Fibroblast of skin of abdomen (primary cell): ENCODE measurements at regions not wholly inside any gene's neighbourhood (a gene's known extent, or its start where the extent isn't known, plus 50 kb on each side); places are given as distances from the start of the nearest gene placed in this dataset.

Experiments used
- DNase-seq: peaks from one replicate; pipeline ENCODE4 v3.0.0-alpha.2; 2013

DNA sequence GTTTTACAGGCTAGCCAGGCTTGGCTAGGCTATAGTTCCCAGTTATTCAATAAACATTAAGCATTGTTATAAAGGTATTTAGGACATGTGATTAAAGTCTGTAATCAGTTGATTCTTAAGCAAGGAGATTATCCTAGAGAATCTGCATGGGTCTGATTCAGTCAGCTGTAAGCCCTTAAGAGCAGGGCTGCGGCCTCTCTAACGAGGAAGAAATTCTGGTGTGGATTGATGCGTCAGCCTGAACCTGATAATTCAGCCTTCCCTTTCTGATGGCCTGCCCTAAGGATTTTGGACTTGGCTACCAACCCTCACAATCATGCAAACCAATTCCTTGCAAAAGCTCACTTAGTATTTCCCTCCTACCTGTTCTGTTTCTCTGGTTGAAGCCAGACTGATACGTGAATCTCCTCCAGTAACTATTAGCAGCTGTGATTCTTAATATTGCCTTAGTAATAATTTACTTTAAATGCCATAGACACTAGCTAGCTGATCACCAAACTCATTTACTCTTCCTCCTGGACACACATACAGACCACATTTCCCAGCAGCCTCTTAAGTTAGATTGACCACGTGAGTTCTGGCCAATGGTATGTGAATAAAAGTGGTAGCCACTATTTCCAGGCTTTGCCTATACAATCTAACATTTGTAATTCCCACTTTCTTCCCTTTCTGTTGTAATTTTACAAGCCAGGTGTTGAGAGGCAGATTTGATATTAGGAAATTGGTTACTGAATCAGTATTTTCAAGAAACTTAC lies 678.0 kb upstream of the INTU start:
- DNase-seq: peak; percentile 63

DNA sequence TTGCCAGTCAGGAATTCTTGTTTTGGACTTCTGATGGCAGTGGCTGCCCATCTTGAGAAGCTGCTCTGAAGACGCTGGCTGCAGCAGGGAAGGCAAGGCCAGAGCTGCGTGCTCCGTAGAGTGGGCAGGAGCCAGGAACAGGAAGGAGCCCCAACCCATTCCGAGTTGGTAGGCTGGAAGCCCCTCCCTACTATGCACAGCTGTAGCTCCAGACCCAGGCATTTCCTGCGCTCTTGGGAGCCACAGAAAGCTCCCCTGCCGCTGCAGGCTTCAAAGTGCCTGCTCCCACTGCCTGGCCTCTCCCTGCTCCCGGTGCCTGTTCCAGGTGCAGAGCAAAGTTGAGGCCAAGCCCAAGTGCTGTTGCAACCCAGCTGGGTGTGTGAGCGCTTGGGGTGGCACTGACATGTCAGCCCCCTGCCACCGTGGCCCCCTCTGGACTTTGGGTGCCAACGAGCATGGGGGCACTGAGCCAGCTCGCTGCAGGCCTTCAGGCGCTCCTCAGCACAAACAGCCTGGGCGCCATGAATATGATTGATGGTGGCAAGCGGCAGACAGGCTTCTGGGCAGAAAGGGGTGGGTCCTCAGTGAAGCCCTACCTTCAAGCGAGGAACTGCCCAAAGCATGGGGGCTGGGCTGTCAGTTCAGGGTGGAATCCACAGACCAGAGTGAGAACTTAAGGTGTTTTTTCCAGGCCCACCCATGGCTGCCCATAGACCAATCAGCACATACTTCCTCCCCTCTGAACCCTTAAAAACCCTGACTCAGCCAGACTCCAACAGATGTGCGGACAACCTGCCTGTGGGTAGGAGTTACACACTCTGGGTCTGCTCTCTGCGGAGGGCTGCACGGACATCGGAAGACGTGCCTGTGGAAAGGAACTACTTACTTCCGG lies 677.2 kb upstream of the INTU start:
- peak; percentile 59 for DNase-seq

DNA sequence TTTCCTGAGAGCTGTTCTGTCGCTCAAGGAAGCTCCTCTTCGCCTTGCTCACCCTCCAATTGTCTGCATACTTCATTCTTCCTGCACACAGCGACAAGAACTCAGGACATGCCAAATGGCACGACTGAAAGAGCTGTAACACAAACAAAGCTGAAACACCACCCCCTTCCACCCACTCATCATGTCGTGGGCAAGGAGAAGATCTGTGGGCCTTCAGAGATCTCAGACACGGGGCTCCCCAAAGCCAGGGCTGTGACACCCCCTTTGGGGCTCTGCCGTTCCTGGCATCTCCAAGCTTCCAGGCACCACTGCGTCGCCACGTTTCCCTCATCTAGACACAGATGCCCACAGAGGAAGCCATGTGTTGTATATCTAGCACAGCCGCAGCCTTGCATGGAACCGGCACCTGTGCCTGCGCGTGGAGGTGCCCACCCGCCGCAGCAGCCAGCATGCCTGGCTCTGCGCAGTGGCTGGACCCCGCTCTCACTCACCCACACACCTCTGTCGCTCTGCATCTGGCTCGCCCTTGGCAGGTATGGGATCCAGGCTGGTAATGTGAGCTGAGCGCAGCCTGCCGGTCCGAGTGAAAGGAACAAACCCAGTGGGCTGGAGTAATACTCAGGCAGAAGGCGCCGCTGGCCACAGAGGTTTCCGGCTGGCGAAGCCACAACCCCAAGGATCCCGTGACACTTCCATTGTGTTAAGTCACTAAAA lies 676.4 kb upstream of the INTU start:
- DNase-seq: no peak

DNA sequence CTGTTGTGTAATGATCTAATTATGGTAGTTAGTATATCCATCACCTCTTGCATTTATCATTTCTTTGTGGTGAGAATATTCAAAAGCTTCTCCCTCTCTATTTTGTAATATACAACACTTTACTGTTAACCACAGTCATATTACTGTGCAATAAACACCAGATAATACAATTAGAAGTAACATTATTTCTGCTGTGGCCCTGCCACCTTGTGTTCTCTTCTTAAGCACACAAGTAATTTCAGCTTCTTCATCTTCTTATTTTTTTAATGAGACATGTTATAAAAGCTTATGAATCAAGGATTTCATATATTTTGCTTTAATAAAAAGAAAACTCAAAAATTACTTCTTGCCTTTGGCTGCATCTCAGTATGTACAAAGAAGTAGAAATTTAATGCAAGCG lies 675.2 kb upstream of the INTU start:
- DNase-seq: peak; percentile 57

DNA sequence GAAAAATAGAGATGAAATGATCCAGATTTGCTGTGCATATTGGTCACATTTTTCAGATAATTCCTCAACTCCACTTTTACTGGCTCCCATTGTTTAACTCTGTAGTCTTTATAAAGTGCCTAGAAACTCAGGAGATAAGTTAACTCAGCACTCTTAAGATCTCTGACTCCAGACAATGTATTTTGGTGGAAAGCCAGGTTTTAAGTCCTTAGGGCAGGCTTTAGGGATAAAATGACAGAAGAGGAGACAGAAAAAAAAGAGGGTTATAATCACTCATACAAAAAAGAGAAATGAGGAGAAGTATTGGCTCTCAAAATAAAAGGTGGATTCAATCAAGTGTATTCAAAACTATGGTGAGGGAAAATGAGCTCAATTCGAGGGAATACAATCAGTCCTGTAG lies 674.8 kb upstream of the INTU start:
- DNase-seq: no peak

DNA sequence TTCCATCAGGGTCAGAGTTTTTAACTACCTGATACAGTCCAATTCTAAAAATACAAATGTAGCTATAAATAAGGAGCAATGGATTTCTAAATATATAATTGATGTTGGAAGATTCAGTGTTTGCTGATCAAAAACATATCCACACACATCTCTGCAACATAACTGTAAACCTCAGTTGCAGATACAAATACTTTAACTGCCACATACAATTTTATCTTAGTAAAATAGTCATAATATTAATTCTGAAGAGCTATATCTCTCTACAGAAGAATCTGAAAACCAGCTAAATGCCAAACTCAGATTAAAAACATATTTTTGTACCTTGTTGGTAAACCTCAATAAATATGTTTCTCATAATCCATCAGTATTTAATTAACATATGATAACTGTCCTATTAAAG lies 674.3 kb upstream of the INTU start:
- no peak for DNase-seq

DNA sequence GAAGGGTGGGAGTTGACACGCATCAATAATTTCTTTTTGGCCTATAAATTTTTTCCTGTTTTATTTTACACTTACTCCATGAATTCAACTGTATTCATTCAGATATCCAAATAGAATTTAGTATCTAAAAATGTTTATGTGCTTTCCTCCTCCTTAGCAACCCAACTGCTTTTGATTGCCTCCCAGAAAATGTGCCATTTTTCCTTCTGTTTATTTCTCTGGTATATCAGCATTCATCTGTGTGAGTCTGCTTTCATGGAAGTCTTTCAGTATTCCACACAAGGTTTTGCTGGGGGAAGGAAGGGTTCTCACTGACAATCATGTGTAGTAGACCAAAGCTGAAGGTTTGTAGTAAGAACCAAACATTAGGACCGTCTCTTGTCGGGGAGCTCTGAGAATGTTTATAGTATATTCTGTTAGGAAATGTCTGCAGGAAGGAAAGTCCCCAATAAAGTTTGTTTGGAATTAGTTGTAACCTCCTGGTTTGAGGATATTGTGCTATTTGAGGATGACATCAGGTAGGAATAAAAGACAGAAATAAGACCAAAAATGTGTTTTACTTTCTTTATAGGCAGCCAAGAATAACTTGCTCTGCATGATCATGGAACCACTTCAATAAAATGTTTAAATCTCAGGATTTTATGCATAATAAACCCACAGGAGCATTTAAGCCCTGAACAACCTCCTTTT lies 673.6 kb upstream of the INTU start:
- DNase-seq: no peak

DNA sequence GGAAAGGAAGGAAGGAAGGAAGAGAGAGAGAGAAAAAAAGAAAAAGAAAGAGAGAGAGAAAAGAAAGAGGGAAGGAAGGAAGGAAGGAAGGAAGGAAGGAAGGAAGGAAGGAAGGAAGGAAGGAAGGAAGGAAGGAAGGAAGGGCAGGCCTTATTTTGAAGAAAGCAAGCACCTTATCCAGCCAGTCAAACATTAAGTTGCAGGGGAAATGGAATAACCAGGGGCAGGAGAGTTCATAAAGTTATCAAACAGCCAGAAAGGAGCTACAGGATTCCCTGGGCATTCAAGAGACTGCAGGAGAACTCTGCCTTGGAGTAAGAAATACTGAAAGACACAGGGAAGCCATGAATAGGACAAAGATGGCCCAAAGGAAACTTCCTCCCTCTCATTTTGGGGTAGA lies 672.0 kb upstream of the INTU start:
- no peak for DNase-seq

DNA sequence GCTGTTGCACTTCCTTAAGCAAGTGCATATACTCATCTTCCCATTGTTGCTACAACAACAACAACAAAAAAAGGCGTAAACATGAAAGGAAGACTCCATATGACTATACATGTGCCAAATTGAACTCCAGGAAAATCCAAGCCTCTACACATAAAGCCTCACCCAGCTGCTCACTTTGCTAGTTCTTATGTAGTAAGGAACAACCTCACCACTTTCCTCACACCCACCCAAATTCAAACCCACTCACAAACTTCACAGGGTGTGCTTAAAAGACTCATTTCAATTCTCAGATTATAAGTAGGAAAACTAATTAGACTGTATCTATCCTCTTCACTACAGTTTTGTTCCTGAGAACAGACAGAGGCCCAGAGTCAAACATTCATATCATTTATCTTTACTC lies 671.1 kb upstream of the INTU start:
- DNase-seq: no peak

DNA sequence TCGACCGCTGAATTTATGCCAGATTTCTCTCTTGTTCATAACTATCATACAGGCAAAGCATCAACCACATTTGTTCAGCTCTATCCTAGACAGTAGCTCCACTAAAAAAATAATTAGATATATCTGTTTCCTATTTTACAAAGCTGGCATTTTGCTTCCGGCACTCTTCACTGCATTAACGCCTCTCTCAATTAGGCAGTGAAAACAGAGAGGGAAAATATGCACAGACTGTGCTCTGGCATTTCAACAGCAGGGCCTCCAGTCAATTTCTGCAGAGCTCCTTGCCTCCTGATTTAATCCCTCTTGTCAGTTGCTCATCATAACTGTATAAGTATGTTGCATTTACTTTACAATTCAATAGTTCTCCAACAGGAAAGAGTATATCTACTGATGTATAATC lies 666.9 kb upstream of the INTU start:
- DNase-seq: no peak

DNA sequence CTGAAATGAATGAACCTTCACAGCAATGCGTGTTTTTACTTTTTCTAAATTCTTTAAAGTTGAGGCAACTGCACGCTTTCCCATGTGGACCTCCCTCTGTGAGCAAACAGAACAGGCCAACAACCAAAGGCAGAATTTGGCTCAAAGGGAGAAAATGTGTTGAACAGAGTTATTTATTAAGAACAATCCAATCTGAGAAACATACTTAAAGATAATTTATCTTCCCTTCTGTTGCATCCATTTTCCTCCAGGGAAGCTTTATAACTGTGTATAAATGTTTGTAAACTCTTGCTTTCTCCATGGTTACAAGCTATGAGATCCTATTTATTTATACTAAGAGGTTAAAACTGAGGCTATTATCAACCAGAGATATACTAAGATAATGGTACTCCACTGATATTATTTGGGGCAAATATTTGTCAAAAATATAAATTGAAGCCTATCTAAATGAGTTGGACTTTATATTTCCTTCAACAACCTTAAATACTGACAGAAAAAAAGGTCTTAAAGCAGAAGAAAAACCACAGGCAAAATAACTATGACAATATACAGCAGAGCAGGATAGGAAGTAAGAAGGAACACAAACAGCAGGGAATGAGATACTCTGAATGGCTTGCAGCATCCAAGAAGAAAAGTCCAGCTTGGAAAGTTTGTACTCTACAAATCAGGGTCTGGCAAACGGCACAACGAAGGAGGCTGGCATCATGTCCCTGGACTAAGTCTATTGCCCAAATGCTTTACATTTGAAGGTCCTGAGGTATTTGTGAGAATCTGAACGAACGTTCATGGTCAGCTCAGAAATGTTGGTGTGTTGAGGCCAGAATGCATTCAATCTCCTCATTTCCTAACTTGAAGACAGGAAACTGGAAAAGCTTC lies 663.2 kb upstream of the INTU start:
- no peak for DNase-seq

DNA sequence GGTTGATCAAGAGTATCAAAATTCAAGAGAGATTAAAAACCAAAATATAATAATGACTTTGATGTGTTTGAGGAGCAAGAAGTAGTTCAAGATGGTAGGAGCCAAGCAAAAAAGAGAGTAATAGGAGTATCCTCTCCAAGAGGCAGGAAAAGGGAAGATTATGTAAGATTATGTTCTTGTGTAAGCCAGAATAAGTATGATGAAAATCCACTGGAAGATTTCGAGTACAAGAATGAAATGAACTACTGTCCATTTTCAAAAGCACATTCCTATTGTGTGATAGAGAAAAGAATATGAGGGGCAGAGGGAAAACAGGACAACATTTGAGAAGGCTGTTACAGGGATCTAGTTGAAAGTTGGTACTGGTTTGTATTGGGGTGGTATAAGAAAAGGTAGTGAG lies 659.6 kb upstream of the INTU start:
- DNase-seq: no peak

DNA sequence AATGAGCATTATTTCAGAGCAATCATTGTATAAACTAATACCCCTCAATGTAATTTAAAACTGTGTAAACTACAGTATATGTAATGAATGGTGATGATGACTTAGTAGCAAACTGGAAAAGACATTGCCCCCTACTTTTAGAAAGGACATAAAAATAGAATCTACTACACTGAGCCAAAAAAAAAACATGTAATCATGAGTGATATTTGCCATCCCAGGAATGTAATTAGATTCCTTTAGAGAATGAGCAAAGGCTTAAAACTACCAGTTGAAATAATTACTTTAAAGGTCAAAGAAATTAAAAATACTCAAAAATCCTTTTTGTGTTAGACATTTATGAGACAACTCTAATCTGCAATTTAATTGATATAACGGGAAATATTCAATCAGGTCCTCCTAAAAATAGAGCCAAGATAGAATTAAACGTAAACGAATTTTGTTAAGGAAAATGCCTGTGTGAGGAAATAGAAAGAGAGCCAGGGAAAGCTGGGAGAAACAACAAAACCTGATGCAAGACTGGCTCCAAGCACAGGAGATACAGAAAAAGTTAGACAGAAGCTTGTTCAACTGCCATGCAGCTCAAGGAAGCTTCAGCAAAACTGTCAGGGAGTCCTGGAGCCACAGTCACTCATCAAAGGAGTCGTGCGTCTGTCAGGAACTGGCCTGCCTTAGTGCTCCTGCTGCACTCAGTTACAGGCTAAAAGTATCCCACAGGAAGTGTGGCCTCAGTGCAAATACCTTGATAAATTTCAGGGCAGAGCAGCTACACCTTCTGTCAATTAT lies 655.7 kb upstream of the INTU start:
- DNase-seq: no peak

DNA sequence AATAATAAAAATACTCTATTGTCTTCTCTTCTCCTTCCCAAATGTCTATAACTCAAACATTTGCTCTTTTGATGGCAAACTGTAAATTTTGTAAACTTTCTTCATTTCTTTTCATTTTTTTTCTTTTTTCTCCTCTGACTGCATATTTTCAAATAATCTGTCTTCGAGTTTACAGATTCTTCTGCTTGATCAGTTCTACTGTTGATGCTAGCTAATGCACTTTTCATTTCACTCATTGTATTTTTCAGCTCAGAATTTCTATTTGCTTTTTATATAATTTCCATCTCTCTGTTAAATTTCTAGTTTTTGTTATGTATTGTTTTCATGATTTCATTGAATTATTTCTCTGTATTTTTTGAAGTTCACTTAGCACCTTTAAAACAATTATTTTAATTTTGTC lies 646.8 kb upstream of the INTU start:
- DNase-seq: no peak

DNA sequence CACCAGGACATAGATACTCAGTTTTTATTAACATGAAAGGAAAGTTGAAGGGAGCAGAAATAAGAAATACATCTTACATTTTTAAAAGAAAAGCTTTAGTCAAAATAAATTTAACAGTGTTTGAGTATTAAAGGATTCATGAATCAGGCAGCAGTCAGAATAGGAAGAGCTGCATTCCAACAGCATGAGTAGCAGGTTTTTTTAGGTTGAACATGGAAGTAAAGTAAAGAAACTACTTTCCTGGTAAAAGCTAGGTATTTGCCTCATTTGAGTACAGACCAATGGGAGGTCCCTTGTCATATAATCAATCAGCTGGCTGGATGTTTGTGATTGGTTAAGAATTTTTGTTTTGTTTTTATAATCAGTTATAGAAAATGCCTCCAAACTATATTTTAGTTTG lies 645.9 kb upstream of the INTU start:
- DNase-seq: peak; percentile 59

DNA sequence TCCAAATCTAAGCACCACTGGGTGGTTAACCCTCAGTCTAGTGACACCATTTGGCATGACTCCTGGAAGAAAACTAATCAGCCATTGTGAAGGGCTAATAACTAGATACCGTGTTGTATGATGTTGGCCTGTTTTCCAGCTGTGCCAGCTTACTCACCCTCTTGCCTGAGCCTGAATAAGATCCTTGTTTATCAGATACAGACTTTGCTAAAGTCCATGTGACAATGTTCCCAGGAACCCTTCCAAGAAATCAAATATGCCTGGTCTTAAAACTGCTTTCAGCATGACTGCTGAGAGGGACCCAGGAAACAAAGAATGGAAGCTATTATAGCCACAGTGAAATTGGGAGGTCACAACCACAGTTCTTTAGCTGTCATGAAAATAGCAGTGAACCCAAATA lies 640.8 kb upstream of the INTU start:
- DNase-seq: no peak

DNA sequence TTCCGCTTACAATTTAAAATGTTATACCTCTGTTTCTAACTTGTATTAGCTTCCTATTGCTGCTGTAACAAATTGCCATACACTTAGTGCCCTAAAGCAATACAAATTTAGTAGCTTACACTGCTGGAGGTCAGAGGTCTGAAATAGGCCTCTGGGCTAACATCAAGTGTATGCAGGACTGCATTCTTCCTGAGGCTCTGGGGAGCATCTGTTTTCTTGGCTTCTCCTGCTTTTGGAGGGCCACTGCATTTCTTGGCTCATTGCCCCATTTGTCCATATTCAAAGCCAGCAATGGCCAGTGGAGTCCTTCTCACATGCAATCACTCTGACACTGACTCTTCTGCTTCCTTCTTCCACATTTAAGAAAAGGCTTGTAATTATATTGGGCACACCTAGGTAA lies 639.8 kb upstream of the INTU start:
- no peak for DNase-seq

DNA sequence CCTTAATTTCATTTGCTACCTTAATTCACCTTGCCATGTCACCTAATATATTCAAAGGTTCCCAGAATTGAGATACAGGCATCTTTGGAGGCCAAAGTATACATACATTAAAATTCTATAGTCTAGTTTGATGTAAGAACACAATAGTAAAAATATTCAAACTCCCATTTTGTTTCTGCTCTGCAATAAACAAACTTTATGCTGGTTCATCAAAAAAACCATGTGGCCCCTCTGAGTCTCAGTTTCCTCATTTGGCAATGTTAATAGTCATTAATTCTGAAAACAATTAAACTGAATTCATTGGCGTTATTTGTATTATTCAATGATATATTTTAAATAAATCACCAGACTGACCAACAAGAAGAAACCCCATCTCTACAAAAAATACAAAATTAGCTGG lies 639.4 kb upstream of the INTU start:
- no peak for DNase-seq

DNA sequence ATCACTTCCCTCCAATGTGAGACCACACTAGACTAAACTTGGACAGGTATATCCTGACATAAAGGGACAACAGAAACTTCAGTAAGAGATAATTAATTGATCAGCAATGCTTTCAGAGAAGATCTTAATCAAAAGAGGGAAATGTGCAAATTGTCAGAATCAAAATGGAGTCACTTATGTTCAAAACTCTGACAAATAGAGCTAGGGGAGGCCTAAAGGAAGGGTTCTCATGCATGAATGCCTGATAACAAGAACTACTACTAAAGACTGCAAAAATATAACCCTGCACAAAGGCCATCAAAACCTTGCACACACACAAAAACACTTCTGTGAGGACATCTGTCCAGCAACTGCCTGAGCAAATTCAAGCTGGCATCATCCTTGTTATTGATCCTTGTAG lies 637.5 kb upstream of the INTU start:
- DNase-seq: no peak

DNA sequence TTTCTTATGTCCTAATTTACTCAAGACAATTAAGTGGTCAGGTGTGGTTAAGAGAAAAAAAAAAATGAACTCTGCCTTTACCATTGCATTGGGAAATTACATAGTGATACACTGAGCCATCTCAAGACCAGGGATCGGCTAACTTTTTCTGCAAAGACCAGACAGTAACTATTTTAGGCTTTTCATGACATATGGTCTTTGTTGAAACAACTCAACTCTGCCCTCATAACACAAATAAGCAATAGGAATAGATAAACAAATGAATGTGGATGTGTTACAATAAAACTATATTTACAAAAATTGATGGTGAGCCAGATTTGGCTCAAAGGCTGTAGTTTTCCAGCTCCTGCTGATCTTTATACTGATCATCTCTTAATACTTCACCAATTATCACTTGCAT lies 632.6 kb upstream of the INTU start:
- no peak for DNase-seq

DNA sequence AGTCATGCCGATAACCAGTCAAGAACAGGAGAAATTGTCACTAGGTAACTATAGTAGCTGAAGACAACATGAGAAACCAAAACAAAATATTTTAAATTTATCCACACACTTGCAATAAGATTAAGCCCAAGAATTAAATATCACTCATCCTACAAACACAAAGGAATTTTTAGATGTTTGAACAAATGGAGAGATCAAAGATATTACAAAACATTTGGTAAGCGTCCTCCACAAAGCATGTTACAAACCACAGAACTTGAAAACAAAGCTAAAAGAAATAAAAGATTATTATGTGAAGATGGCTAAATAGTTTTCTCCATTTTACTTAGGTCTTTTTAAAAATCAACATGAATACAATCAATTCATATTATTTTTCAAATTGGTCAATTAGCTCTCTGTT lies 631.9 kb upstream of the INTU start:
- DNase-seq: no peak
